ENCODE measurements at regions not wholly inside any gene's neighbourhood (a gene's known extent, or its start where the extent isn't known, plus 50 kb on each side); places are given as distances from the start of the nearest gene placed in this dataset.
"Not testable (repeated sequence)": the region's sequence is repeated elsewhere in the genome, so short reads cannot be mapped to it uniquely, and the experiment has no call there.

GRCh38 chr4:174183259-174183658, 100.2 kb downstream of the FBXO8 start:
- DNase-seq (ENCODE audit: low spot score), result no peak

GRCh38 chr4:174181827-174182226, 101.6 kb downstream of the FBXO8 start:
- no peak for DNase-seq (ENCODE audit: low spot score)

- no peak for DNase-seq (ENCODE audit: low spot score)
Observed at GRCh38 chr4:174177536-174177935, 105.9 kb downstream of the FBXO8 start.

- DNase-seq (ENCODE audit: low spot score), result not testable (repeated sequence)
Observed at GRCh38 chr4:174175836-174176235, 107.6 kb downstream of the FBXO8 start.

GRCh38 chr4:174173360-174173759, 110.1 kb downstream of the FBXO8 start:
- no peak for DNase-seq (ENCODE audit: low spot score)

- no peak for DNase-seq (ENCODE audit: low spot score)
Observed at GRCh38 chr4:174172274-174172673, 111.2 kb downstream of the FBXO8 start.

- DNase-seq (ENCODE audit: low spot score), result no peak
Observed at GRCh38 chr4:174170906-174171305, 112.6 kb downstream of the FBXO8 start.

- DNase-seq (ENCODE audit: low spot score), result no peak
Observed at GRCh38 chr4:174170091-174170490, 113.4 kb downstream of the FBXO8 start.

- DNase-seq (ENCODE audit: low spot score), result no peak
Observed at GRCh38 chr4:174157106-174157607, 126.3 kb downstream of the FBXO8 start.

GRCh38 chr4:174156239-174156826, 127.1 kb downstream of the FBXO8 start:
- DNase-seq (ENCODE audit: low spot score), result peak; percentile 3

- DNase-seq (ENCODE audit: low spot score), result no peak
Observed at GRCh38 chr4:174154215-174154854, 129.1 kb downstream of the FBXO8 start.

- no peak for DNase-seq (ENCODE audit: low spot score)
Observed at GRCh38 chr4:174152717-174153466, 130.6 kb downstream of the FBXO8 start.

- DNase-seq (ENCODE audit: low spot score), result no peak
Observed at GRCh38 chr4:174147863-174148262, 135.6 kb downstream of the FBXO8 start.

- no peak for DNase-seq (ENCODE audit: low spot score)
Observed at GRCh38 chr4:174144106-174144505, 139.4 kb downstream of the FBXO8 start.

GRCh38 chr4:174141876-174142275, 141.6 kb downstream of the FBXO8 start:
- no peak for DNase-seq (ENCODE audit: low spot score)

- no peak for DNase-seq (ENCODE audit: low spot score)
Observed at GRCh38 chr4:174138616-174139015, 144.9 kb downstream of the FBXO8 start.

GRCh38 chr4:174137698-174138097, 145.8 kb downstream of the FBXO8 start:
- DNase-seq (ENCODE audit: low spot score), result no peak

- DNase-seq (ENCODE audit: low spot score), result no peak
Observed at GRCh38 chr4:174135936-174136406, 147.5 kb downstream of the FBXO8 start.

- no peak for DNase-seq (ENCODE audit: low spot score)
Observed at GRCh38 chr4:174135530-174135929, 147.9 kb downstream of the FBXO8 start.

- no peak for DNase-seq (ENCODE audit: low spot score)
Observed at GRCh38 chr4:174134361-174134760, 149.1 kb downstream of the FBXO8 start.

GRCh38 chr4:174133551-174133950, 149.9 kb downstream of the FBXO8 start:
- no peak for DNase-seq (ENCODE audit: low spot score)

GRCh38 chr4:174131901-174132300, 151.6 kb downstream of the FBXO8 start:
- no peak for DNase-seq (ENCODE audit: low spot score)

- no peak for DNase-seq (ENCODE audit: low spot score)
Observed at GRCh38 chr4:174122705-174123104, 160.8 kb downstream of the FBXO8 start.
